ENCODE measurements at regions not wholly inside any gene's neighbourhood (a gene's known extent, or its start where the extent isn't known, plus 50 kb on each side); places are given as distances from the start of the nearest gene placed in this dataset.

GRCh38 chr6:14791526-14791925, 454.3 kb upstream of the JARID2 start:
- Histone ChIP-seq H3K4me3 (replicated peaks in 1 of 2; ENCODE audit: low read depth in 1 of 2, low read length in 2 of 2) (no peak overlapping the region), H3K27me3 (ENCODE audit: insufficient read depth, low read length) (no peaks in the 10 kb centered on the region), H3K9me2 (ENCODE audit: insufficient read depth) (no peaks in the 10 kb centered on the region), H2AFZ (ENCODE audit: low read depth, low read length, poor library complexity, severe bottlenecking) (no peak overlapping the region), H3K79me2 (ENCODE audit: insufficient read depth, low read length) (no peaks in the 10 kb centered on the region), H3K36me3 (ENCODE audit: control insufficient read depth in 1 of 2, insufficient read depth in 2 of 2, low read length in 2 of 2) (no peaks in the 10 kb centered on the region), H3K9me3 (ENCODE audit: control insufficient read depth in 1 of 2, insufficient read depth in 1 of 2, low read depth in 1 of 2, low read length in 2 of 2) (no peaks in the 10 kb centered on the region), H3K27ac (ENCODE audit: low read depth, low read length) (no peak overlapping the region), H3K4me2 (ENCODE audit: low read length) (no peak overlapping the region), H3K9ac (ENCODE audit: low read length) (no peak overlapping the region), H3K4me1 (ENCODE audit: control insufficient read depth in 1 of 2, insufficient read depth in 2 of 2, low read length in 2 of 2) (no peaks in the 10 kb centered on the region), H4K20me1 (ENCODE audit: insufficient read depth) (no peaks in the 10 kb centered on the region)
- BruUV-seq (replicated peaks): no TSS peak
- ATAC-seq (no peak), DNase-seq (ENCODE audit: low read depth, low spot score) (no peak)
- TF ChIP-seq, protein P1, sequence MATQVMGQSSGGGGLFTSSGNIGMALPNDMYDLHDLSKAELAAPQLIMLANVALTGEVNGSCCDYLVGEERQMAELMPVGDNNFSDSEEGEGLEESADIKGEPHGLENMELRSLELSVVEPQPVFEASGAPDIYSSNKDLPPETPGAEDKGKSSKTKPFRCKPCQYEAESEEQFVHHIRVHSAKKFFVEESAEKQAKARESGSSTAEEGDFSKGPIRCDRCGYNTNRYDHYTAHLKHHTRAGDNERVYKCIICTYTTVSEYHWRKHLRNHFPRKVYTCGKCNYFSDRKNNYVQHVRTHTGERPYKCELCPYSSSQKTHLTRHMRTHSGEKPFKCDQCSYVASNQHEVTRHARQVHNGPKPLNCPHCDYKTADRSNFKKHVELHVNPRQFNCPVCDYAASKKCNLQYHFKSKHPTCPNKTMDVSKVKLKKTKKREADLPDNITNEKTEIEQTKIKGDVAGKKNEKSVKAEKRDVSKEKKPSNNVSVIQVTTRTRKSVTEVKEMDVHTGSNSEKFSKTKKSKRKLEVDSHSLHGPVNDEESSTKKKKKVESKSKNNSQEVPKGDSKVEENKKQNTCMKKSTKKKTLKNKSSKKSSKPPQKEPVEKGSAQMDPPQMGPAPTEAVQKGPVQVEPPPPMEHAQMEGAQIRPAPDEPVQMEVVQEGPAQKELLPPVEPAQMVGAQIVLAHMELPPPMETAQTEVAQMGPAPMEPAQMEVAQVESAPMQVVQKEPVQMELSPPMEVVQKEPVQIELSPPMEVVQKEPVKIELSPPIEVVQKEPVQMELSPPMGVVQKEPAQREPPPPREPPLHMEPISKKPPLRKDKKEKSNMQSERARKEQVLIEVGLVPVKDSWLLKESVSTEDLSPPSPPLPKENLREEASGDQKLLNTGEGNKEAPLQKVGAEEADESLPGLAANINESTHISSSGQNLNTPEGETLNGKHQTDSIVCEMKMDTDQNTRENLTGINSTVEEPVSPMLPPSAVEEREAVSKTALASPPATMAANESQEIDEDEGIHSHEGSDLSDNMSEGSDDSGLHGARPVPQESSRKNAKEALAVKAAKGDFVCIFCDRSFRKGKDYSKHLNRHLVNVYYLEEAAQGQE (IDR thresholded peaks at IDR 0.05; ENCODE audit: low read depth): no peak
- no peak for TF ChIP-seq CEBPB (IDR thresholded peaks at IDR 0.05; ENCODE audit: low read depth)
- no peak for TF ChIP-seq MAX (IDR thresholded peaks at IDR 0.05)
- TF ChIP-seq ZBTB33 (IDR thresholded peaks at IDR 0.05; ENCODE audit: extremely low read depth, insufficient replicate concordance, low read length): no peak
- TF ChIP-seq POLR2A (IDR thresholded peaks at IDR 0.05; ENCODE audit: borderline replicate concordance, extremely low read depth, insufficient read depth, insufficient read length): no peak
- TF ChIP-seq ZNF274 (IDR thresholded peaks at IDR 0.05; ENCODE audit: low read depth, low read length): no peak
- TF ChIP-seq, protein P2, sequence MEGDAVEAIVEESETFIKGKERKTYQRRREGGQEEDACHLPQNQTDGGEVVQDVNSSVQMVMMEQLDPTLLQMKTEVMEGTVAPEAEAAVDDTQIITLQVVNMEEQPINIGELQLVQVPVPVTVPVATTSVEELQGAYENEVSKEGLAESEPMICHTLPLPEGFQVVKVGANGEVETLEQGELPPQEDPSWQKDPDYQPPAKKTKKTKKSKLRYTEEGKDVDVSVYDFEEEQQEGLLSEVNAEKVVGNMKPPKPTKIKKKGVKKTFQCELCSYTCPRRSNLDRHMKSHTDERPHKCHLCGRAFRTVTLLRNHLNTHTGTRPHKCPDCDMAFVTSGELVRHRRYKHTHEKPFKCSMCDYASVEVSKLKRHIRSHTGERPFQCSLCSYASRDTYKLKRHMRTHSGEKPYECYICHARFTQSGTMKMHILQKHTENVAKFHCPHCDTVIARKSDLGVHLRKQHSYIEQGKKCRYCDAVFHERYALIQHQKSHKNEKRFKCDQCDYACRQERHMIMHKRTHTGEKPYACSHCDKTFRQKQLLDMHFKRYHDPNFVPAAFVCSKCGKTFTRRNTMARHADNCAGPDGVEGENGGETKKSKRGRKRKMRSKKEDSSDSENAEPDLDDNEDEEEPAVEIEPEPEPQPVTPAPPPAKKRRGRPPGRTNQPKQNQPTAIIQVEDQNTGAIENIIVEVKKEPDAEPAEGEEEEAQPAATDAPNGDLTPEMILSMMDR (IDR thresholded peaks at IDR 0.05 in 2 of 3, conservative IDR thresholded peaks at IDR 0.05 in 1 of 3; ENCODE audit: borderline replicate concordance in 1 of 3, insufficient read depth in 1 of 3, low read depth in 2 of 3, low read length in 2 of 3): no peak
- ChIA-PET CTCF (no interaction called here), POLR2A (interaction anchor here (0.8 kb wide), 1 partner anchor 8 kb away, joined by 3 read pairs; no protein-coding TSS in a partner anchor), RAD21 (ENCODE audit: low non-redundant PET in 1 of 2, low total read pairs in 2 of 2, uncharacterized antibody in 2 of 2, unreplicated experiment in 2 of 2) (no interaction called here)
- intact Hi-C loops (cut with micrococcal nuclease): no loop called here

Data from HCT116 (cell line).